Renal pelvis (tissue), 1 donor: ENCODE measurements at regions not wholly inside any gene's neighbourhood (a gene's known extent, or its start where the extent isn't known, plus 50 kb on each side); places are given as distances from the start of the nearest gene placed in this dataset.
"Not testable (repeated sequence)": the region's sequence is repeated elsewhere in the genome, so short reads cannot be mapped to it uniquely, and the experiment has no call there.

Experiments used
- DNase-seq: peaks from one replicate; pipeline ENCODE4 v3.0.0-alpha.2; 2013

- no peak for DNase-seq
Measured at GRCh38 chr1:185541871-185542301, 192.3 kb upstream of the HMCN1 start.

DNA sequence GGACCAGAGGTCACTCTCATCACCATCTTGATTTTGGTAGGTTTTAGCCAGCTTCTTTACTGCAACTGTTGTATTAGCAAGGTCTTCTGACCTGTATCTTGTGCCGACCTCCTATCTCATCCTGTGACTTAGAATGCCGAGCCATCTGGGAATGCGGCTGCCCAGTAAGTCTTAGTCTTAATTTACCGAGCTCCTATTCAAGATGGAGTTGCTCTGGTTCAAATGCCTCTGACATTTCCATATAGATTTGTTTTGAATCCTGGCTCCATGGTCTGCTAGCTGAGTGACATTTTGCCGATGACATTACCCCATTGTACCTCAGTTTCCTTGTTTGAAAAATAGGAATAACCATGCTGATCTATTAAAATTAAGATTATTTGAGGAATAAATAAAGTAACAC, 193.9 kb upstream of the HMCN1 start:
- no peak for DNase-seq

- no peak for DNase-seq
Measured at GRCh38 chr1:185539277-185539943, 194.8 kb upstream of the HMCN1 start.

GRCh38 chr1:185538309-185538898, 195.8 kb upstream of the HMCN1 start:
- DNase-seq: not testable (repeated sequence)

DNA sequence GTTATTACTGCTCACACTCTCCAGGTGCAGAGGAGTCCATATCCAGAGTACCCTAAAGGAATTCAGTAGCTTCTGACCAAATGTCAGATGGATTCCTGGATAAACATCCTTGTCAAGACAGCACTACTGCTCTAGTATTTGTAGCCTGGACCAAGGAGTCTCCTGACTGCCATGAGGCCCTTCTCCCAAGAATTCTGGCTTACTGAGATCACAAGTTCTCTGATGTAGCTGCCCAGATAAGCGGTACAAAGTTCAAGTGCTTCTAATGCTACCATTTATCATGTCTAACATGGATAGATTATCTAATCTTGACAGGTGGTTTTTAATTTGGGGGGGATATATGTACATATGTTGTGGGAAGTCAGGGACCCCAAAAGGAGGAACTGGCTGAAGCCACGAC, 196.6 kb upstream of the HMCN1 start:
- DNase-seq: no peak

DNA sequence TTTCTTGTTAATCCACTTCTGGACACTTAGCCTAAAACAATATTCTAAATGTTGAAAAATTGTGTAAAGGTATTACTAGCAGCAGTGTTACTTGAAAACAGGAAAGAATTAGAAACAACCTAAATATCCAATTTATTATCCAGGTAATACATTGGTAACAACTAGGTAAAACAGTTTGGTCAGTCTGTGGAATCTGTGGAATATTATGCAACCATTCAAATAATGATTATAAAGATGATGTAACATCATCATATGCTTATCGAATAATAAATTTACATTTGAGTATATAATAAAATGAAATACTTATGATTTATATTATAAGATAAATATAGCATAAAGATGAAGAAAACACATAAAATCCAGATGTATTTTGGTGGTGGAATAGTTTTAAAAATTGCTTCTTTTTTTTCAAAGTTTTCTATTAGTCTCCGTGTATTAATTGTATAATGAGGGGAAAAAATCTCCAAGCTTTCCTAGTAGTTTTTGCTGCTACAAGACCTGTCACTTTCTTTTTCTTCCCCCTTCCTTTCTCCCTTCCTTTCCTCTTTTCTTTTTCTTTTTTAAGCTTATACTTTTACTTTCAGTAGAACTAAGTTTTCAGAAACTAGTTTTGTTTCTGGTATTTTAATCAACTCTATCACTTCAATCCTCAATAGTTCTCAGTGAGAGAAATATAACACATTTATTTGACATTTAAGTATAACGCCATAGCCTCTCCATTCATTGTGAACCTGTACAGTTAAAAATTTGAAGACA, 197.8 kb upstream of the HMCN1 start:
- DNase-seq: no peak

DNA sequence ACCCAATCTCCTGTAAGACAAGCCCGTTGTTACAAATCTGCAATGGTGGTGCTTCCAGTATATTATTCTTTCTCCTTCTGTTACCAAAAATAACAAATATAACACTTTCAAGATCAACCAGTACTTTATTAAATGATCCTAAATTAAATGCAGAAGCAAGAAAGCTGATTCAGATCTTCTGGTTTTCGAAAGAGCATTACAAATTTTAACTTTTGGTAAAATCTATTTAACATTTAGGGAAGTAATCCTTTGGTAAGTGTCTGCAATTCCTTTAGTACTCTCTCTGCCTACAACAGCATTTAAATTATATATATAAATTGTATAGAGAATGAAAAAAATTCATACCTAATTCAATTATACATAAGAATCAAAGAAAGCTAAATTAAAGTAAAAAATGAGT, 198.6 kb upstream of the HMCN1 start:
- DNase-seq: no peak

DNA sequence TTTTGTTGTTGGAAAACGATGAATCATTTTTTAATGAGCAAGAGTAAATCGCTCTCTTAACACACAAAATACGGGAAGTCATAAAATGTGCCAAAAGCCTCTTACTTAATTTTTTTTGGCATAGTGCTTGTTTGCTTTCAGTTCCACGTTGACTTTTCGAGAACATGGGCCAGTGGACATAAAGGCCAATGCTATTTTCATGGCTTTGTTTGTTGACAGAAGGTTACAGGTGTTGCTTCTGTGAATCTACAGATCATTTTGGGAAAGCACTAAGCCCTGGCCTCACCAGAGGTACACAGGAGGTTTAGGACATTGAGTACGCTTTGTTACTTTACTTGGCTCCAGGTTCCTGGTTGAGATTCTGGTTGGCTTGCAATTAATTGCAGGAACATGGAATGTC, 199.4 kb upstream of the HMCN1 start:
- no peak for DNase-seq

GRCh38 chr1:185533596-185533995, 200.6 kb upstream of the HMCN1 start:
- DNase-seq: no peak

DNA sequence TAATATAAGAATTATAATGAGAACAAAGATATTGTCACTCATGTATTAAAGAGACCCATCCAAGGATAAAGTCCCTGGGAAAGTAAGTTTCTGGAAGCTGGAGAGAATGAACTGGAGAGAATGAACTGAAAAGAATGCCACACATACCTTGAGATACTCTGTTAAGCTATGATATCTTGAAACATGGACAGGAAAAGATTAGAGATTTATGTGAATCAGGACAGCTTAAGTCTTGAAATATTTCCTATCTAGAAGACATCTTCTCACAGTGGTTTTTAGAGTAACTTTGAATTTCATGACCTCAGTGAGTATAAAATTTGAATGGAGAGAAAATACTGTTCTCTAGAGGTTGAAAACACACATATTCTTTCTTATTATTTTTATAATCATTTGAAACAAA, 201.3 kb upstream of the HMCN1 start:
- DNase-seq: no peak

DNA sequence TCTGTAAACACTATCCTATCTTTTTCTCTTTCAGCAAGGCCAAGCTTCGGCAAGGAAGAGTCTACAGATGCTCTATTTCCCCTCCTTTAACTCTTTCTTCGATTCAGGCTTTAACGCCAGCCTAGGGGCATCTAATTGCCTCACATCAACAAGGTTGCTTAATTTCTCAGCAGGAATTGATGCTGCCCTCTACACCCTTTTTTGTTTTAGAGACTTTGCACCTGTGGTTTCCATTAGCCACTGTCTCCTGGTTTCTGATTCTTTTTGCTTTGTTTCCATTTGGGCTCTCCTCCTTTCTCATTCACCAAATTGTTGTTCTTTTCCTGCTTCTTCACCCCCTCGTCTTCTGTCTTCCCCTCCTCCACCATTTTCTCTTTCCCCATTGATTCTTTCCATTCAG, 202.4 kb upstream of the HMCN1 start:
- DNase-seq: no peak

DNA sequence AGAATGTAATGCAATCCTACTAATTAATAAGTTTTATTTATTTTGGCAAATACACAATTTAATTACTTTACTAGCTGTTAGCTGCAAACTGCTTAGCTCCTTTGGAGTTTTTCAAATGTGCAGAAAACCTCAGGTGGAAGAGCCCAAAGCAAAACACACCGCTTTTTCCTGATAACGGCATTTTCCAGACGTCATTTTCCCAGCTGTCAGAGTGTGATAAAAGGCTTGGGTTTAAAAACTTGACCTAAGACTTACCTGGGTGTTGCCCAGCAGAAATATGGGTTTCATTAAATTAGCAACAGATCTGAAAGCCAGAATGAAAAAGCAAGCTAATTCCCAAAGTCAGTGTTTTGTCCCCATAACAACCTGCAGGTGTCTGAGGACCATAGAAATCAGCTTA, 204.0 kb upstream of the HMCN1 start:
- DNase-seq: no peak

DNA sequence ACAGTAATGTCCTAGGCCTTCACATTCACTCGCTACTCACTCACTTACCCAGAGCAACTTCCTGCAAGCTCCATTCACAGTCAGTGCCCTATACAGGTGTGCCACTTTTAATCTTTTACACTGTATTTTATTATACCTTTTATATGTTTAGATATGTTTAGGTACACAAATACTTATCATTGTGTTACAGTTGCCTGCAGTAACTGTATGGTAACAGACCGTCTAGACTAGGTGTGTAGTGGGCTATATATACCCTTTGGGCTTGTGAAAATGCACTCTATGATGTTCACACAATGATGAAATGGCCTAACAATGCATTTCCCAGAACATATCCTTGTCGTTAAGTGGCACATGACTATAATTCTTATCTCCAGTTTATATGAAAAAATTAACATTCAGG, 204.5 kb upstream of the HMCN1 start:
- DNase-seq: no peak

- no peak for DNase-seq
Measured at GRCh38 chr1:185528084-185528676, 206.0 kb upstream of the HMCN1 start.

GRCh38 chr1:185526344-185527307, 207.6 kb upstream of the HMCN1 start:
- no peak for DNase-seq

GRCh38 chr1:185520188-185520920, 203.3 kb upstream of the IVNS1ABP start:
- no peak for DNase-seq

GRCh38 chr1:185517808-185518419, 200.9 kb upstream of the IVNS1ABP start:
- no peak for DNase-seq

DNA sequence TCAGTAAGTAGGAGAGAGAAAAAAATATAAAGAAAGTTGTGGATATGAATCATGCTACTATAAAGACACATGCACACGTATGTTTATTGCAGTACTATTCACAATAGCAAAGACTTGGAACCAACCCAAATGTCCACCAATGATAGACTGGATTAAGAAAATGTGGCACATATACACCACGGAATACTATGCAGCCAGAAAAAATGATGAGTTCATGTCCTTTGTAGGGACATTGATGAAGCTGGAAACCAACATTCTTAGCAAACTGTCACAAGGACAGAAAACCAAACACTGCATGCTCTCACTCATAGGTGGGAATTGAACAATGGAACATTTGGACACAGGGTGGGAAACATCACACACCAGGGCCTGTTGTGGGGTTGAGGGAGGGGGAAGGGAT, 200.3 kb upstream of the IVNS1ABP start:
- not testable (repeated sequence) for DNase-seq

- no peak for DNase-seq
Measured at GRCh38 chr1:185515696-185516095, 198.7 kb upstream of the IVNS1ABP start.

GRCh38 chr1:185514311-185514710, 197.3 kb upstream of the IVNS1ABP start:
- no peak for DNase-seq

DNA sequence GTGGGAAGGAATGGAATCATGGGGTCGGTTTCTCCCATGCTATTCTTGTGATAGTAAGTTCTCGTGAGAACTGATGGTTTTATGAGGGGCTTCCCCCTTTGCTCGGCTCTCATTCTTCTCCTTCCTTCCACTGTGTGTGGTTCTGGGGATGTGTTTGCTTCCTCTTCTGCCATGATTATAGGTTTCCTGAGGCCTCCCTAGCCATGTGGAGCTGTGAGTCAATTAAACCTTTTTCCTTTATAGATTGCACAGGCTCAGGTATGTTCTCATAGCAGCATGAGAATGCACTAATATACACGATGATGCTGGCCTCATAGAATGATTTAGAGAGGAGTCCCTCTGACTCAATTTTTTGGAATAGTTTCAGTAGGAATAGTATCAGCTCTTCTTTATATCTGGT, 195.4 kb upstream of the IVNS1ABP start:
- no peak for DNase-seq
